NCI-H2227 treated with DMSO at 0.1 percent for 48 hours (cell line): ENCODE measurements at regions not wholly inside any gene's neighbourhood (a gene's known extent, or its start where the extent isn't known, plus 50 kb on each side); places are given as distances from the start of the nearest gene placed in this dataset.
"Not testable (repeated sequence)": the region's sequence is repeated elsewhere in the genome, so short reads cannot be mapped to it uniquely, and the experiment has no call there.

Source experiments
- DNase-seq: peaks from one replicate; lab custom pipeline; 2025; lab: John Stamatoyannopoulos, UW

DNA sequence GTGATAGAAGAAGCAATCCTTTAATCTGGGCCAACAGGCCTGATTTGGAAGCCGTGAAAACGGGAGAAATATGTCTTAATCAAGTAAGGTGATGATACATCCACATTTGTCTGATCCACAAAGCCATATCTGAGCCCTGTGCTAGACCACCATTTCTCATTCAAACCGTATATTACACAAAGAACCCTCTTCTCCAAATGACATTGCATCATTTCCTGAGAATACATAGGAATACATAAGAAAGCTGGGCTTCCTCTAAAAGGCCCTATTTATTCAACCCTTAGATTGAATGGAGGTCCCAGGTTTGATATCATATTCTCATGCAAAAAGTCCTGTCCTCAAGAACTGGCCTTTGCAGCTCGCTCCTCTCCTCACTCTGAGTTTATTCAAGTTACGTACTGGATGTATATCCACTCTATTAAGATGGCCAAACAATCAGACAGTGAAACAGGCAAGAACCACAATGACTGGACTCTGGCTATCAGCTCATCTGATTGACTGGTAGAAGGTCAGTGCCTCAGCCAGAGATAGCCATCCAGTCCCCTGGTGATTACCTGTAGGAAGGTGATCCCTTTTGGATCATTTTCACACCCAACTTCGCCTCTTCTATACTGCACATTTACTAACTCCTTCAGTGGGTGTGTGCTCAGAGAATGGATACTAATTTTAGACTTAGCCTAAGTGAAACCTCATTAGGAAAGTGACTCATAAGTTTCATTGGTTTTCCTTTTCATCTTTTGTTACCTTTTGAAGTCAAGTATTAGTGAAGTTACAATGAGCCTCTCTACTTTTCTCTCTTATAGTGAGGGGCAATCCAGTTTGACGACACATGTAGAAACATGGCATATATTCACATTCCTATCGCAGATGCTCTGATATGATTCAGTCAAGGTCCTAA lies 167.6 kb upstream of the WWC1 start:
- no peak for DNase-seq

- no peak for DNase-seq
Measured at GRCh38 chr5:168125445-168126199, 165.8 kb upstream of the WWC1 start.

DNA sequence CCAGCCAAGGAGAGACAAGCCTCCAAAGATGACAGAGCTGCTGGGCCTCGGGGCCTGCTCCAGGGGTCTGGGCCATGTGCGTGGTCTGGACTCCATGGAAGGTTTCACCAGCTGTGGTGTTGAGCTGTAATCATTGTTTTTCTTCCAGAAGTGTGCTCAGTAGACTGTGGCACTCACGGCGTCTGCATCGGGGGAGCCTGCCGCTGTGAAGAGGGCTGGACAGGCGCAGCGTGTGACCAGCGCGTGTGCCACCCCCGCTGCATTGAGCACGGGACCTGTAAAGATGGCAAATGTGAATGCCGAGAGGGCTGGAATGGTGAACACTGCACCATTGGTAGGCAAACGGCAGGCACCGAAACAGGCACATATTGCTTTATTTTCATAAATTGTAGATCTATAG lies 164.8 kb upstream of the WWC1 start:
- DNase-seq: no peak

DNA sequence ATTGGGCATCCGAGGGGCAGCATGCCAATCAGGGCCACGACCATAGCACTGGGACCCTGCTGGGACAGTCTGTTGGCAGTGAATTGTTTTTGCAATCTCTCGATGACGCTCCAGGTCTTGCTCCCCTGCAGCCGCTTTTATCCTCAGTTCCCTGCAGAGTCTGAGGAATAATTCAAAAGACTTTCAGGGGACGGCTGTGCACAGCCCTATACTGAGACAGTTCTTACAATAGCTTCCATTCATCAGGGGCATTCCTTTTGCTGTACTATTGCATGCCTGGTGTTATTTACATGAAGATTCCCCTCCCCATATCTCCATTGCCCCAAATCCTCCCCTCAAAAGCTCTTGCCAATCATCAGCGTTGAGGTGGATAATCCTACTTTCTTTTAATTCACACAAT lies 163.3 kb upstream of the WWC1 start:
- DNase-seq: no peak

- no peak for DNase-seq
Measured at GRCh38 chr5:168128557-168128956, 162.9 kb upstream of the WWC1 start.

DNA sequence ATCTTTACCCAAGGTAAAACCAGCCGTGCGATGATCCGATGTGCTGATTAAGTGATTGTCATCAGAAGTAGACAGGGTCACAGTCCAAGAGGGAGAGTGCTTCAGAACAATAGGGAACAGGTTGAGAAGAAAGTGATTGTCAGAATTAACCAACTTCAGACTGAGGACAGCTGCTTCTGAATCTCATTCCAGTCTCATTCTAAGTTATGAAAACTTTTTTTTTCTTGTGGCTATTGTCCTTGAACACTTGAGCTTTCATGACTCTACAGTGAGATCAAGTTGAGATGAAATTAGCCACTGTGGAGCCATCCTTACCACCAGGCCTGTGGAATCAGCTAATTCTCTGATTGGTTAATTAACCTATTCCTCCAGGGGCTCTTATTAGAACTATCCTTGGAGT lies 159.9 kb upstream of the WWC1 start:
- no peak for DNase-seq

DNA sequence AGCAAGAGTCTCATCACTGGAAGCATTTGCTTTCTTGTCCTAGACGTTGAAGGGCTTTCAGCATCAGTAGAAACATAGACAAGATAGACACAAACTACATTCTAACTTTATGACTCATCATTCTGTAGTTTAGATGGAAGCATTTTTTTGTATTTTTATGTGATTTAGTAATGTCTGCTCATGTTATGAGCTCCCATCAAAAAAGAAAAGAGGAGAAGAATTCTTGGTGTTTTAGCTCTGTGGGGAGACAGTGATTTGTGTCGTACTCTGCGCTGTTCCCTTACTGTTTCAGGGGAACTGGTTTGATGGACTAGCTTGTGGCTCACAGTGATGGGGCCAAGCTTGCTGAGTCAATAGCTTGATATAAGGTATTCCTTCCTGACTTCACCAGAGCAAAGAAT lies 159.2 kb upstream of the WWC1 start:
- DNase-seq: no peak

DNA sequence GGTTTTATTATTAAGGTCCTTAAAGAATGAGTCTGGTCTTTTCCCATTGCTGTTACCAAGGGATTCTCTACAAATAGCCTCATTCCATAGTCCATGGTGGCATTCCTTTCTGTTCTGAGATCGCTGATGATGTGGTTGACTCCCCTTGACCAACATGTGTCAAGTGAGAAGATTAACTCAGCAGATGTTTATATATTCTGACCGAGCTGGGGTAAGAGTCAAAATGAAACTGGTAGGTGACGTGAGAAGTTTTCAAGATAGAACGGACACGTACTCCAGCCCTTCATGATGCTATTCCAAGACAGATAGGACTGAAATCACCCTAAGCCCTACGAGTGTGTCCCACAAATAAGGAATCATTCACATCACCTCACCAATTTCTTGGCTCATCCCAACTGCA lies 155.5 kb upstream of the WWC1 start:
- no peak for DNase-seq

DNA sequence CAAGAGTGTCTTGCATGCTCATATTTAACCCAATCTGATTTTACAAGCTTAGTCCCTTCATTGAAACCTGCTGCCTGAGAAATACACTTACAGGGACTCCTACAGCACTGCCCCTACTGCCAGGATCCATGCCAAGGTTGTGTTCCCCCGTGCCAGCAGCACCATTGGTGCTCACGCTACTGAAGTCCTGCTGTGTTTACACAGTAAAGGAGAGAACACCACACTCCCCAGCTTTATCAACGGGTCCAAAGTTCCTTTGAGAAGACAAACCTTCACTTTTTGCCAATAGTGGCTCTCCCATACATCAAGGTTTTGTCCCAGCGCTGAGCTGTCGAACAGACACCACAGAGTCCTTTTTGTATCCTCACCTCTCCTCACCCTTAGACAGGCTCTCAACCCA lies 155.1 kb upstream of the WWC1 start:
- DNase-seq: no peak

DNA sequence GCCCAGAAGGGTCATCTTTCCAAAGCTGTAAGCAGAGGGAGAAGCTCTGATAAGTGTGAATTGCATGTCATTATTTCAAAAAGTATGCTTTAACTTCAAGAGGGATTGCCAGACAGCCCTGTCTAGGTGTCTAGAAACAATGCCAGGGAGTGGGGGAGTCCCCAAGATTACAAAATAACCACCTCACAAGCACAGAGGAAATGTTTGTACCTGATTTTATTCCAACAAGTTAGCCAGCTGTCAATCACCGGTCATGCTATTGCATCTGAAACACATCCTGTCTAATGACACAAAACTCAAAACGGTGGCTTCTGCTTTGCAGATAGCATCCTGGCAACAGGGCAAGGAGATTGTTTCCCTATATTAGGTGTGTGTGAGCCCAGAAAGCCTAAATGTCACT lies 154.2 kb upstream of the WWC1 start:
- no peak for DNase-seq

DNA sequence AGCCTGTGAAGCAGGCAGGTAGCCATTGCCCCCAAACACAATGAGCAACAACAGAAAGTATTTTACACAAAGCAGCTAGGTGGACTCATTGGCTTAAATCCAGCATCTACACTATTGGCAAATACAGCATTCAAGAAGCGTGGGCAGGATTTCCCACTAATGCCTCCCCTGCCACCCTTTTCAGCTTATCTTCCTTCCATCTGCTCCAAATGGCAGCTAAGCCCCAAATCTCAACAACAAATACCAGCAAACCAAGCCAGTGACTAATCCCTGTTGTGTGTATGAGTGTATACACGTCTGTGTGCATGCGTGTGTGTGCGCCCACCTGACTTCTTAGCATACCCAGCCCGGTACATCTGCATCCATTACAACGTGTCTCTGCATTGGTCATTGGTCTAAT lies 151.2 kb upstream of the WWC1 start:
- DNase-seq: no peak

GRCh38 chr5:168142402-168142801 lies 149.0 kb upstream of the WWC1 start:
- no peak for DNase-seq

- not testable (repeated sequence) for DNase-seq
Measured at GRCh38 chr5:168143521-168143920, 147.9 kb upstream of the WWC1 start.

DNA sequence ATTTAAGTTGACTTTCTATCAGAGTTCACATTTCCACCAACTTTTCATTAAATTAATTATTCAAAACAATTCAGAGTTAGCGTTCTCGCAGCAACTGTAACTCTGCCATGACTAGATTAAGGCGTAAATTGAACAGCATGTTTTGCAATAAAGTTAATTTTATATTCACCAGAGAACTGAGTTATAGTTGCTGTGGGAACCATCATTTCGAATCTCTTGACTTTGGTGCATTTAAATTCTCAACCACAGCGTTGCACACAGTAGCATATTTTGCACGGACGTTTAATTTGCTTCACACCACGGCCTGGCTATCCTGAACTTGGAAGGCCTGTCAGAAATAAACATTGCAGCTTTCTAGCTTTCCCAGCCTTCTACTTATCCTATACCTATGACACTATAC lies 144.3 kb upstream of the WWC1 start:
- DNase-seq: no peak

DNA sequence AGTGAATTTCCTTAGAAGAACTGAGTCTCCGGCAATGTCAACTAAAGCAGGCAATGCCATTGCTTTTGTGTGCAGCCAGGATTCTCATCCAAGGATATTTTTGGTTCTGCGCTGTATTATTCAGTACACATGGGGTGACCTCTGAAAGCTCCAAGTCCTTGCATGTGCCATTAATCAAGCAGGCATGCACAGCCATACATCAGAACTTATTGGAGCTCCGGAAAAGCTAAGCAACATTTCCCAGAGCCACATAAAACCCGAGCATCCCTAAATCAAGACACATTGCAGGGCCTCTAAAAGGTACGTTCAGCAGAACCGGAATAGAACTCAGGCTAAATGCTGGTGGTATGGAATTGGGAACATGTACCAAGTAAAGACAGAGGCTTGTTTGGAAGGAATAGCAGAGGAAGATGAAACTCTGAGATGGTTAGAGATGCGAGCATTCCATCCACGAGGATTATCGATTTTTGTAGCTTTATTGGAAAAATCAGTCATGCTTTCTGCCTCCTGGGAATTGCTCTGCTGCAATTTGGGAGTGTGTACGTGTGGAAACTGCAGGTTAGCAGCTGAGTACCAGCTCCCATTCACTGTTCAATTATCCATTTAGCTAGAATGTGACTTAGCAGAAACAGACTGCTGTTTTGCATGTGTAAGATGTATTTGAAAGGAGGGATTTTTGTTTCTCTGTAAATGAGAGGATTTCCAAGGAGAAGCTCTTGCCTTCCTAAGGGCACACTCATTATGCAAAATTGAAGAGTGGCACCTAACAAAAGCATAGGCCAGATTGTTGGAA lies 143.7 kb upstream of the WWC1 start:
- DNase-seq: no peak

GRCh38 chr5:168151041-168151440 lies 140.4 kb upstream of the WWC1 start:
- DNase-seq: no peak

DNA sequence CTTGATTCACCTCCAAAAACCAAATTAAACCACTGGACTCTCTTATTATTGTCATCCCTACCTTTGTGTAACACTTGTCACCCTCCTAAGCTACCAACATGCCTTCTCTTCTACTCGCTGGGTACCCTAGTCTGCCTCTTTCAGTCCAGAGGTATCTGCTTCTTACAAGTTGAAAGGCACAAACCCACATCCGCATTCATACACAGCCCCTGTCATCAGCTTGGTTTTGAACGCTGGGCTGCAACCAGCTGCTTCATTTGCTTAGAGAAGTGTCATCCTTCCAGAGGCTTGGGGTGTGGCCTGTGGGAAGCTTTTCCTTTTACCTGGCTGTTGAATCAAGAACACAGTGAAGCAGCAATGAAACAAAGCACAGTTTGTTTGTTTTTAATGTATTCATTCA lies 138.8 kb upstream of the WWC1 start:
- no peak for DNase-seq

DNA sequence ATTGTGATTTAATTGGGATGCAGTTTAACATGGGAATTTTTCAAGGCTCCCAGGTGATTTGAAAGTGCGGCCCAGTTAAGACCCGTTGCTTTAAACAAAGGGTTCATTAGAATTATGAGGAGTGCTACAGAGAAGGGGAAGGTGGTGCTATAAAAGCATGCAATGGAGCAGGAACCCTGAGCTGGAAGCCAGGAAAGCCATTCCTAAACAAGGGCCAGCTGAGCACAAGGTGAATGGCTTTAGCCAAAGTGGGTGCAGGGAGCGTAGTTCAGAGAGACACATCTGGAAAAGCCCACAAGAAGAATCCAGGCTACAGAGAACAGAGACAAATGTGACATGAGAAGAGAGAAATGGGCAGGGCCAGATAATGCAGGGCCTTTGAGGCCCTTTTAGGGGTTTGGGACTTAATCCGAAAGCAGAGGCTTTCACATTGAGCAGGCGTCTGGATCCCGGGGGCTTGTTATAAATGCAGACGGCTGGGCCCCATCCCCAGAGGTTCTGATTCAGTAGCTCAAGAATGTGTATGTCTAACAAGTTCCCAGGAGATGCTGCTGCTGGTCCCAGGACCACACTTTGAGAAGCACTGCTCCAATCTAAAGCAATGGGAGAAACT lies 138.1 kb upstream of the WWC1 start:
- no peak for DNase-seq

- no peak for DNase-seq
Measured at GRCh38 chr5:168153876-168154270, 137.6 kb upstream of the WWC1 start.

- no peak for DNase-seq
Measured at GRCh38 chr5:168155585-168155984, 135.9 kb upstream of the WWC1 start.

DNA sequence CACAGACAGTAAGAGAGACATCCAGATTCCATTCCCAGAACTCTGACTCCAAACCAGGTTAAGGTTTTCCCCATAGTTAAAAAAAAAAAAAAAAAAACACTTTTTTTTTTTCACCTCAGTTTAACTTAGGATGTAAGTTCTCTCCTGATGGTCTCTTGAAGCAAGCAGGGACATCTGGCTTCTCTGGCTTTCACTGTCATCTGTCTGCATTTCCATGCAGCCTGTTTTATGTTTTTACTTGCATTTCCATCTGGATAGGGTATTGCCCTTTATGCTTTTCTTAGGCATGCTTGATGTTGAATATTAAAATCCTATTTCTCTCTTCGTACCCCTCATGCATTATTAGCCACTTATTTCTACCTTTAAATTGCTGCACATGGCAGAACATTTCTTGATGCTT lies 135.3 kb upstream of the WWC1 start:
- DNase-seq: no peak

DNA sequence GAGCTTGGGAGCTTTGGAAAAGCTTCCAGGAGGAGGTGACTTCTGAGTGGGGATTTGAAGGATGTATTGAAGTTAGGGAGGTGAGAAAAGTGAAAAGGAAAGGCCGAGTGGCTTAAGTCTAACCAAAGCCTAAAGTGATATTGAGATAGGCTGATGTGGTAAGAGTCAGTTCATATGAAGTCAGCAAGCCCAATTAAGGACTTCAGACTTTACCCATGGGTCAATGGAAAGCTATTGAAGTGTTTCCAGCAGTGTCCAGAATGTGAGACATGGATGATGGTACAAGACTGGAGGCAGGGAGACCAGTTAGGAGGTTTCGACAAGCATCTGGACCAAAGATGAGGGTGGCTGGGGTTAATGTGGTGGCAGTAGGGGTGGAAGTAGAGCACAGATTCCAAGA lies 134.3 kb upstream of the WWC1 start:
- DNase-seq: no peak
